GM19468 (cell line): ENCODE measurements at regions not wholly inside any gene's neighbourhood (a gene's known extent, or its start where the extent isn't known, plus 50 kb on each side); places are given as distances from the start of the nearest gene placed in this dataset.

Experiments
- ATAC-seq: cut with Tn5 transposase; IDR thresholded peaks from one replicate; pipeline ENCODE4 v1.9.1; 2021; ENCODE audit warnings: mild to moderate bottlenecking, moderate library complexity, moderate number of reproducible peaks; ENCODE audit not compliant: unreplicated experiment; ENCODE audit errors: extremely low read depth

- ATAC-seq, result no peak
Observed at GRCh38 chr7:25754333-25754732, 397.7 kb upstream of the NFE2L3 start.

DNA sequence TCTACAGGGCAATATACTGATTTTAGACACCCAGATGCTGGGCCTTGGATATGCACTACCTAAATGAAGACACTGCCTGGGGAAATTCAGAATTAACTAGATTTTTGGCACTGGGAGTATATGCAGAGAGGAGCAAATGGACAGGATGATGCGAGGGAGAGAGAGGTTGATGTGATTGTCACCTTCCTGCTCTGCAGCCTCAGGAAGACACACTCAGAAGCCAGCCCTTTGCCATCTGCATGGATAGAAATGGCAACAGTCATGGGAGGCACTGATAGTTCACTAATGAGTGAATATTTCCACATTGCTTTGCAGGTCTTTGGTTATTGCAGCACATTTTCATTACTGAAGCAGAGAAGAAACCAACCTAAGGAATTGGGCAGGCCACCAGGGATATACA, 397.2 kb upstream of the NFE2L3 start:
- no peak for ATAC-seq

DNA sequence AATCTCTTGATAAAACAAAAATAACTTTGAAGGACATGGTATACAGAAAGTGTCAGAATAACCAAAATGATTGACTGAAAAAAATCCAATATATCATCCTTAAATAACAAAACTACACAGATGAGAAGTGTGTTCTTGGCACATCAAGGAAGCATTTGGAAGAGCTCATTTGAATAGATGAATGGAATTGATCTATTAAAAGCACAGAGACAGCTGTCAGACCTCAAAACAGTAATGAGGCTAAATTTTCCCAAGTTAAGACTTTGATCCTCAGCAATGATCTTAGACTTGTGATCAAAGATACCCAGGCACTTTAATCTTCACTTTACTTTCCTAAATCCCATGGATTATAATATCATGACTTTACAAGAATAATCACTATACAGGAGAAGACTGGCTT, 395.4 kb upstream of the NFE2L3 start:
- no peak for ATAC-seq

- no peak for ATAC-seq
Observed at GRCh38 chr7:25758559-25758958, 393.4 kb upstream of the NFE2L3 start.

DNA sequence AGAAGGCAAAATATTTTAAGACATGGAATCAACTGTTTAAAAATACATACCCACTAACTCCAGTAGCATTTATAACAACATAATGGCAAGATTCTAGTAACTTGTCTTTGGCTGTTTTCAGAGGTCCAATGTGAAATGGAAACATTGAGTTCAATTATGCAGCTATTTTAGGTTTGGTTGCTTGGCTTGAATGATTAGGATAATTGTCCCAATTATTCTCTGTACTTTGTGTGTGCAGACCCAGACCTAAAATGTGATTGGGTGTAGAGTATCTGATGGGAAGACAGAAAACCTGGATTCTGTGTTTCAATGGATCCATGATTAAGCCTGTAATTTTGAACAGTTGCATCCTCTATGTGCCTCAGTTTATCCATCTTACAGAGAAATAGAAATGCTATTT, 392.7 kb upstream of the NFE2L3 start:
- ATAC-seq, result no peak

DNA sequence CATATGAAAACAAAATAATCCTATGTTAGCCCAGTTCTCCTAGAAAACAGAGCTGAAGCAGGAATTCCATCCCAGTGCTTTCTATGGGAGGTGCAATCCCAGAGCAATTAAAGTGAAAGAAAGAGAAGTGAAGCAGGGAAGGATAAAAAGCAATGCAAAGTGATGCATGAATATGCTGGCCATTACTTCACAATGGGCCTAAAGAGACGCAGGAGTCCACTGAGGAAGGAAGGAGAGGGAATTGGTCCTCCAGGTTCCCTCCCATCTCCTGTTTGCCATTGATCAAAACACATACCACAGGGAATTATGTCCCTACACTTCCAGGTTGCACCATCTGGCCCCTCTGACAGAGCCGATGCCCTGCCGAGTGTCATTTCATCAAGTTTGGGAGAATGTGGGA, 392.2 kb upstream of the NFE2L3 start:
- ATAC-seq, result no peak

- no peak for ATAC-seq
Observed at GRCh38 chr7:25762511-25763462, 389.2 kb upstream of the NFE2L3 start.

DNA sequence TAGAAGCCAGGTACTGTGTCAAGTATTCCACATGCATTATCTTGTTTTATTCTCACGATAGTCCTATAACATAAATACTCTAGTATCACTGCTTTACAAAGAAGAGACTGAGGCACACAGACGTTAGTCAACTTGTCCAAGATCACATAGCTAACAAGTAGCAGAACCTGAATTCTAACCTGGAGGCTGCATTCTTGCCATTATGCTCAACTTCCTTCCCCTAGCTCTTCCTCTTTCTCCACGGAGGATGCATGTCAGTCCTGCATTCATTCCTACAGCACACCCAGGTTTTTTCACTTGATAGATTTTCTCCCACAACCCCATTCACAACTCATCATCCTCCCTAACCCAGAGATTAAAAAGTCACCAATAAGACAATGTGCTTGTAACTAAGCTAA, 388.5 kb upstream of the NFE2L3 start:
- ATAC-seq, result no peak

DNA sequence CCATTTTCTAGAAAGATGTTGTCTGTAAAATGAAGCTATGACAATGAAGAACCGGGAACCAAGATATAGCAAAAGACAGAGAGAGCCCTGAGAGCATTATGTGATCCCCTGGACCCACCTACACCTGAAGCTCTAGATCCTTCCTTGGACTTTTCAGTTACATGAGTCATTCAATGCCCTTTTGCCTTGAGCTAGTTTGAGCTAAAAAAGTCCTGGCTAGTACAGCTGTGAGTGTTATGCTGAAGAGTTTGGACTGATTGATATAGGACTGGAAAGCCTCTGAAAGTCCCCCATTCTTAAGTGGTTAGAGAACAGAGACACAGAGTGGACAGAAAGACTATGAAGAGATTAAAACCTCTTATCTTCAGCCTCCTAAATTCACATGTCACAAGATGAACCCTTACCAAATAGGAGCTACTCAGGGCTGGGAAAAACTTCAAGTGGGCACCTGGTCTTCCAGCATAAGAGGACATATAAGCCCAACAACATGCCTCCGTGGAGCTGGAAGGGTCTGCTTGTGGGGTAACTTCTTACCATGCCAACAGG, 386.8 kb upstream of the NFE2L3 start:
- ATAC-seq, result no peak

DNA sequence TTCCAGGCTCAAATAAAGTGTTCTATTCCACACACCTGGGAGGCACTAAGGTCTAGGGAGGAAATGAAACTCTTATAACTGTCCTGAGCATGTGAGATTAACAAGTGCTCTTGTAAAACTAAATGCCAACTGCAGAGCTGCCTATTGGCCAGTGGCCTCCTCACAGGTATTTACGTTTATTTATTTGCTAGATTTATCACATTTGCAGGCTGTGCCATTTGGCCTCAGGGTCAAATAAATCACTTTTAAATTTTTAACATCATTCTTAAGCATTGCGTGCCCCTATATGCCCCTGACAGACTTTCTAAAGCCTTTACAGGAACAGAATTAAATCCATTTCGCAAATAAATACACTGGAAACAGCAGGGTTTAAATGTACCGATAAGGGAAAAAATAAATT, 381.8 kb upstream of the NFE2L3 start:
- no peak for ATAC-seq

- no peak for ATAC-seq
Observed at GRCh38 chr7:25770670-25771069, 381.3 kb upstream of the NFE2L3 start.

GRCh38 chr7:25771491-25771890, 380.5 kb upstream of the NFE2L3 start:
- no peak for ATAC-seq

GRCh38 chr7:25772802-25773201, 379.2 kb upstream of the NFE2L3 start:
- ATAC-seq, result no peak

DNA sequence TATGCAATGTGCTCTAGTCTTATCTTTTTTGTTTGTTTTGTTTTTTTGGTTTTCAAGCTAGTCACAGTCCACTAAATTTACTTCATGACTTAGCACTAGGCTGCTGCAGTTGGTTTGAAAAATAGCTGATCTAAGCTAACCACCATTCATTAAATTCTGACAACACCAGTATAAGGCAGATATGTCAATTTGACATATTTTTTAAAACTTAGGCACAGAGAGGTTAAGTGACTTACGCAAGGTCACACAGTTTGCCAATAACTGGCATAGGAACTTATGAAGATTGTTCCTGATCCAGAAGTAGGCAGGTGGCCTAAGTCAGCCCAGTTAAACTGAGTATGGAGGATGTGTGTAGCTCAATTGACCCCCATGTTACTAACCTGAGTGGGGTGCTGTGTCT, 377.3 kb upstream of the NFE2L3 start:
- ATAC-seq, result no peak

- no peak for ATAC-seq
Observed at GRCh38 chr7:25775570-25775969, 376.4 kb upstream of the NFE2L3 start.

GRCh38 chr7:25775999-25776743, 375.8 kb upstream of the NFE2L3 start:
- no peak for ATAC-seq

DNA sequence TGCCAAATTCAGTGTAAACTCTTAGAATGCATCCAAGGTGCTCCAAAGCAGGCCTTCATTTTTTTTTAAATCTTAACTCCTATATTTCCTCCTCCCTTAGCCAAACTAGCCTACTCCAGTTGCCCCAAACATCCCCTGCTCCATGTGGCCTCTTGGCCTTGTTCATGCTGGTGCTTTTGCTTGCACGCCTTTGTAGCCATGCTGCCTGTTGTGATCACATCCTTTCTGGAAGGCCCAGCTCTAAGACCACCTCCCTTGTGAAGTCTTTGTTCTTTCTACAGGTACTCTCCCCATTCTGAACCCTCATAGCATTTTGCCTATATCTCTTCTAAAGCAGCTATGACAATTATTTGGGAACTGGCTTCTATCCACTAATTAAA, 375.3 kb upstream of the NFE2L3 start:
- no peak for ATAC-seq

GRCh38 chr7:25777969-25778708, 373.9 kb upstream of the NFE2L3 start:
- no peak for ATAC-seq

GRCh38 chr7:25779002-25779546, 372.9 kb upstream of the NFE2L3 start:
- no peak for ATAC-seq

DNA sequence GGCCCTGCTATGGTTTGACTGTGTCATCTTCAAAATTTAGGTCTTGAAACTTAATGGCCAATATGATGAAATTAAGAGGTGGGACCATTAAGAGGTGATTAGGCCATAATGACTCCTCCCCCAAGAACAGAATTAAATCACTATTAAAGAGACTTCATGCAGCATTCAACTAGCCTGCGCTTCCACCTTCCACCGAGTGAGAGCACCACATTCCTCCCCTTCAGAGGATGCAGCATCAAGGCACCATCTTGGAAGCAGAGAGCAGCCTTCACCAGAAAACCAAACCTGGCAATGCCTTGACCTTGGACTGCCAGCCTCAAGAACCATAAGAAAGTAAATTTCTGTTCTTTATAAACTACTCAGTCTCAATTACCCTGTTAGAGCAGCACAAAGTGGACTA, 371.1 kb upstream of the NFE2L3 start:
- no peak for ATAC-seq
